NB4 (cell line): ENCODE measurements at regions not wholly inside any gene's neighbourhood (a gene's known extent, or its start where the extent isn't known, plus 50 kb on each side); places are given as distances from the start of the nearest gene placed in this dataset.

Source experiments
- DNase-seq: peaks from one replicate; pipeline ENCODE4 v3.0.0; 2010; ENCODE audit warnings: low read depth
- H3K4me3 ChIP-seq: one replicate; pipeline ENCODE4 v1.5.1; 2011; ENCODE audit warnings: mild to moderate bottlenecking, low read depth, low read length, moderate library complexity
- CTCF ChIP-seq: IDR thresholded peaks from one replicate; pipeline ENCODE4 v1.5.1; 2012; ENCODE audit warnings: low read depth, low read length
- MYC ChIP-seq: IDR thresholded peaks from 2 replicates; pipeline ENCODE4 v1.6.1; 2011; ENCODE audit warnings: low read depth, low read length
- POLR2A ChIP-seq: IDR thresholded peaks from 2 replicates; pipeline ENCODE4 v1.6.1; 2011; ENCODE audit warnings: mild to moderate bottlenecking; ENCODE audit not compliant: insufficient read length; ENCODE audit errors: extremely low read depth
- TF ChIP-seq, protein P1 (sequence below): IDR thresholded peaks from 2 replicates; pipeline ENCODE4 v1.6.1; 2011; ENCODE audit warnings: low read depth, low read length

GRCh38 chr4:97116511-97116910 is 1026.8 kb downstream of the STPG2 start:
- no peak for TF ChIP-seq MYC
- TF ChIP-seq POLR2A: no peak
- no peak for TF ChIP-seq CTCF
- TF ChIP-seq, protein P1, sequence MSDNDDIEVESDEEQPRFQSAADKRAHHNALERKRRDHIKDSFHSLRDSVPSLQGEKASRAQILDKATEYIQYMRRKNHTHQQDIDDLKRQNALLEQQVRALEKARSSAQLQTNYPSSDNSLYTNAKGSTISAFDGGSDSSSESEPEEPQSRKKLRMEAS: no peak
- no peak for DNase-seq
- H3K4me3 ChIP-seq: no peak overlapping the region

GRCh38 chr4:97121493-97121892 is 1021.8 kb downstream of the STPG2 start:
- H3K4me3 ChIP-seq: no peak overlapping the region
- no peak for TF ChIP-seq POLR2A
- TF ChIP-seq MYC: no peak
- TF ChIP-seq, protein P1: no peak
- TF ChIP-seq CTCF: no peak
- DNase-seq: no peak

DNA sequence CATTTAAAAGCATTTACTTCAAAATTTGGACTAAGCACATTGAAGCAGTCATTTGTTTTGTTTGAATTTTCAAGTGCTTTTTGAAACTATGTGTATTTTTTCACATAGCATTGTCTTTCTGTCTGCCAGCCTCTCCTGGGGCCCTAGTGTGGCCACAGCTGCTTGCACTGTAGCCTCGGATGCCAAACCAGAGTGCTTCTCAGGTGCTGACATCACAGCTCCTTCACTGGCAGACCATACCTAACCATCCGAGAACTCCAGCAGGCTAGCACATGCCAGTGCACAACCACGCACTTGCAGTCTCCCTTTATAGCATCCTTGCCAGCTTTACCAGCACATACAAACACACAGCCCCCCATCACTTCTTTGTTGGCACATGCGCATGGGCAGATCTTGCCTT is 1019.7 kb downstream of the STPG2 start:
- DNase-seq: no peak
- H3K4me3 ChIP-seq: no peak overlapping the region
- TF ChIP-seq CTCF: no peak
- no peak for TF ChIP-seq POLR2A
- no peak for TF ChIP-seq MYC
- TF ChIP-seq, protein P1: no peak

- TF ChIP-seq MYC (no peak), CTCF (no peak), POLR2A (no peak)
- TF ChIP-seq, protein P1: no peak
- no peak for DNase-seq
Observed at GRCh38 chr4:97132435-97132834, 1010.8 kb downstream of the STPG2 start.

GRCh38 chr4:97134456-97134855 is 1008.8 kb downstream of the STPG2 start:
- DNase-seq: no peak
- TF ChIP-seq POLR2A (no peak), MYC (no peak), CTCF (no peak)
- TF ChIP-seq, protein P1: no peak
- H3K4me3 ChIP-seq: no peak overlapping the region

More at GRCh38 chr4:97132435-97132834, 1010.8 kb downstream of the STPG2 start:
- H3K4me3 ChIP-seq: no peak overlapping the region

- TF ChIP-seq, protein P1: no peak
- TF ChIP-seq CTCF (no peak), POLR2A (no peak), MYC (no peak)
- no peak overlapping the region for H3K4me3 ChIP-seq
- DNase-seq: no peak
Observed at GRCh38 chr4:97139791-97140190, 1003.5 kb downstream of the STPG2 start.
